ENCODE measurements at regions not wholly inside any gene's neighbourhood (a gene's known extent, or its start where the extent isn't known, plus 50 kb on each side); places are given as distances from the start of the nearest gene placed in this dataset.

DNA sequence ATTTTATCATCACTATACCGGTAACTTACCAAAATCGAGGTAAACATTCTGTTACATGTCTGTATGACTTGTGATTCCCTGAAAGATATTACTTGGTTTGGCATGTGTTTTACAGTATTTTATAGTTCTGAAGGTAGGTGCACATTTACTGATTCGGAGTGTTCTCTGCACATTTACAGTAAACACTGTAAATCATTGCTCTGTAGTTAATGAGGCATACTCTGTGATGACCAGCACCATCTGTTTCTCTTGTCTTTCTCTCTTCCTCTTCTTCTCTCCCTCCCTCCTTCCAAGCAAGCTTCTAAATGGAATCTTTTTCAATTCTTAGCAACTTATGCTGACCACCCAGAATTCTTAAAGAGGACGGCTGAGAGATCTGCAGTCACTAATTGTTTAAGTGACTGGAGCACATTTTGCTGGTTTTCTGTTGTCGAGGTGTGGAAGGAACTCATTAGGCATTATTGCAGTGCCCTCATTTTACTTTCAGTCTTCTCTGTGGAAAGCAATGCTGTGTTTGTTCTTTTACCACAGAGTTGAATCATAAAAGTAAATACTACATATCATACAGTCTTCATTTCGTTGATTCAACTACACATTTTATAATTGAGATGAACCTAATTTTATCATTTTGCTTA, 126.5 kb downstream of the UTRN start:
- Histone ChIP-seq H2AFZ (ENCODE audit: low read length) (no peak overlapping the region), H4K20me1 (ENCODE audit: insufficient read depth, low read length) (peaks cover 77% of the 10 kb centered on the region), H3K27ac (ENCODE audit: extremely low read length, insufficient read depth, low read length) (no peak overlapping the region), H3K27me3 (ENCODE audit: control insufficient read depth in 1 of 2, insufficient read depth in 2 of 2, low read length in 2 of 2) (no peaks in the 10 kb centered on the region), H3K4me3 (replicated peaks in 1 of 3; ENCODE audit: insufficient read depth in 1 of 3, low read depth in 2 of 3, low read length in 3 of 3) (no peak overlapping the region), H3K4me1 (ENCODE audit: insufficient read depth, low read length) (peaks cover 47% of the 10 kb centered on the region), H3K9me3 (ENCODE audit: low read length) (no peaks in the 10 kb centered on the region), H3K79me2 (ENCODE audit: insufficient read depth, low read length) (peaks cover 86% of the 10 kb centered on the region), H3K4me2 (ENCODE audit: low read depth, low read length) (no peak overlapping the region), H3K9ac (ENCODE audit: insufficient read depth, low read depth, low read length) (no peak overlapping the region), H3K36me3 (replicated peaks in 1 of 2; ENCODE audit: control insufficient read depth in 1 of 2, insufficient read depth in 2 of 2, low read length in 2 of 2) (peaks cover 0 to 4% of the 10 kb centered on the region in 2 experiments; a peak in 3 of 5 replicates)
- no peak for ATAC-seq
- in situ Hi-C loops (cut with HindIII; ENCODE audit: extremely low pct_ligation_motif_present, low pct_unique_long_range_greater_than_20kb) = no loop called here
- CTCF ChIA-PET (ENCODE audit: low intra/inter-chr PET ratio, low total read pairs) = no interaction called here
- TF ChIP-seq TCF12 (IDR thresholded peaks at IDR 0.05) (no peak), TCF12 (CRISPR knock-in tag; IDR thresholded peaks at IDR 0.05) (no peak), NFRKB (IDR thresholded peaks at IDR 0.05) (no peak)
- POLR2A ChIA-PET = no interaction called here
- 86% methylated on average over 6 of the region's 6 CpGs for WGBS (ENCODE audit: low lambda C conversion rate)
- intact Hi-C loops (cut with micrococcal nuclease; ENCODE audit: unreplicated experiment) = no loop called here
- no peak for DNase-seq (ENCODE audit: low spot score)
- no peak for FAIRE-seq
- BruUV-seq (replicated peaks) = no TSS peak

DNA sequence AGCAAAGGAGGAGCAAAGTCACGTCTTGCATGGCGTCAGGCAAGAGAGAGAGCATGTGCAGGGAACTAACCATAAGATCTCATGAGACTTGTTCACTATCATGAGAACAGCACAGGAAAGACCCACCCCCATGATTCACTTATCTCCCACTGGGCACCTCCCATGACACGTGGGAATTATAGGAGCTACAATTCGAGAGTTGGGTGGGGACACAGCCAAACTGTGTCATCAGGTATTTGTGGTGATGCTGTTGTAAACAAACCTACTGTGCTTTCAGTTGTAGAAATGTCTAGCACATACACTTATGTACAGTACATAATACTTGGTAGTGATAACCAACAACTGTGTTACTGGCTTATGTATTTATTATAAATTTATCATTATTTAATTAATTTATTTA, 128.3 kb downstream of the UTRN start:
- H3K4me2 ChIP-seq (ENCODE audit: low read depth, low read length) = no peak overlapping the region
- POLR2A ChIA-PET = interaction anchor here (1.5 kb wide), 1 partner anchor 127 kb away, joined by 4 read pairs; no protein-coding TSS in a partner anchor
- no peaks in the 10 kb centered on the region for H3K9me3 ChIP-seq (ENCODE audit: low read length)
- ATAC-seq = no peak
- H3K27me3 ChIP-seq (ENCODE audit: control insufficient read depth in 1 of 2, insufficient read depth in 2 of 2, low read length in 2 of 2) = no peaks in the 10 kb centered on the region
- H2AFZ ChIP-seq (ENCODE audit: low read length) = no peak overlapping the region
- intact Hi-C loops (cut with micrococcal nuclease; ENCODE audit: unreplicated experiment) = no loop called here
- peaks cover 73% of the 10 kb centered on the region for H4K20me1 ChIP-seq (ENCODE audit: insufficient read depth, low read length)
- in situ Hi-C loops (cut with HindIII; ENCODE audit: extremely low pct_ligation_motif_present, low pct_unique_long_range_greater_than_20kb) = no loop called here
- FAIRE-seq = no peak
- 92% methylated on average over 3 of the region's 4 CpGs for WGBS (ENCODE audit: low lambda C conversion rate)
- H3K4me3 ChIP-seq (replicated peaks in 1 of 3; ENCODE audit: insufficient read depth in 1 of 3, low read depth in 2 of 3, low read length in 3 of 3) = no peak overlapping the region
- H3K27ac ChIP-seq (ENCODE audit: extremely low read length, insufficient read depth, low read length) = no peak overlapping the region
- BruUV-seq (replicated peaks) = no TSS peak
- CTCF ChIA-PET (ENCODE audit: low intra/inter-chr PET ratio, low total read pairs) = no interaction called here
- H3K36me3 ChIP-seq (replicated peaks in 1 of 2; ENCODE audit: control insufficient read depth in 1 of 2, insufficient read depth in 2 of 2, low read length in 2 of 2) = peaks cover 0 to 2% of the 10 kb centered on the region in 2 experiments; a peak in 2 of 5 replicates
- TF ChIP-seq U2AF1 (optimal IDR thresholded peaks at IDR 0.05; ENCODE audit: low read depth, low read length) = no peak
- TF ChIP-seq ZNF850 (CRISPR knock-in tag; conservative IDR thresholded peaks at IDR 0.05) = no peak
- TF ChIP-seq BCLAF1 (IDR thresholded peaks at IDR 0.05) = no peak
- H3K79me2 ChIP-seq (ENCODE audit: insufficient read depth, low read length) = peaks cover 83% of the 10 kb centered on the region
- H3K4me1 ChIP-seq (ENCODE audit: insufficient read depth, low read length) = peaks cover 51% of the 10 kb centered on the region
- DNase-seq (ENCODE audit: low spot score) = no peak
- H3K9ac ChIP-seq (ENCODE audit: insufficient read depth, low read depth, low read length) = no peak overlapping the region

All from HepG2 (cell line).